Kidney epithelial cell (primary cell): ENCODE measurements at regions not wholly inside any gene's neighbourhood (a gene's known extent, or its start where the extent isn't known, plus 50 kb on each side); places are given as distances from the start of the nearest gene placed in this dataset.

ENCODE experiments used
- DNase-seq: peaks from one replicate; pipeline ENCODE4 v3.0.0-alpha.2; 2010; ENCODE audit warnings: low read depth
- H3K27me3 ChIP-seq: 2 replicates; pipeline ENCODE4 v1.6.0; 2011; ENCODE audit warnings: low read length; ENCODE audit not compliant: control insufficient read depth, insufficient read depth
- H3K36me3 ChIP-seq: 2 replicates; pipeline ENCODE4 v1.5.1; 2011; ENCODE audit warnings: low read length; ENCODE audit not compliant: control insufficient read depth, insufficient read depth
- H3K4me3 ChIP-seq: 2 replicates; pipeline ENCODE4 v1.5.1; 2011; ENCODE audit warnings: low read depth, mild to moderate bottlenecking, control low read depth, low read length
- TF ChIP-seq, protein P1 (sequence below): IDR thresholded peaks from 2 replicates; pipeline ENCODE4 v1.5.1; 2011; ENCODE audit warnings: mild to moderate bottlenecking, moderate library complexity, low read length, control low read depth, inconsistent platforms; ENCODE audit not compliant: insufficient read depth, poor library complexity, severe bottlenecking

DNA sequence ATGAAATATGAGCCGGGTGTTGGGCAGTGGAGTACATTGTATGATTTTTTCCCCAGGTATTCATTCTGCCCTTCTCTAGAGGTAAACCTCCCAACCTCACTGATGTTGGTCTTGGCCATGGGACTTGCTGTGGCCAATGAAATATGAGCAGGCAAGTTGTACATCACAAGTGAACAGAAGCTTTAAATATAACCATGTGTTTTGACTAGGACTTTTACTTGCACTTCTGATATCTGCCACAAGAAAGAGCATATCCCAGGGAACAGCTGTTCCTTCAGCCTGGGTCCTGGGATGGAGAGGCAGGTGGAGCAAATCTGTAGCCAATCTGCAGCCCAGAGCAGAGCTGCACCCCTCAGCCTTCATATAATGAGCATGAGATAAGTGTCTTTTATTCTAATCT, 109.8 kb upstream of the PALS2 start:
- Histone ChIP-seq H3K4me3 (no peak overlapping the region), H3K27me3 (no peaks in the 10 kb centered on the region), H3K36me3 (no peaks in the 10 kb centered on the region)
- TF ChIP-seq, protein P1, sequence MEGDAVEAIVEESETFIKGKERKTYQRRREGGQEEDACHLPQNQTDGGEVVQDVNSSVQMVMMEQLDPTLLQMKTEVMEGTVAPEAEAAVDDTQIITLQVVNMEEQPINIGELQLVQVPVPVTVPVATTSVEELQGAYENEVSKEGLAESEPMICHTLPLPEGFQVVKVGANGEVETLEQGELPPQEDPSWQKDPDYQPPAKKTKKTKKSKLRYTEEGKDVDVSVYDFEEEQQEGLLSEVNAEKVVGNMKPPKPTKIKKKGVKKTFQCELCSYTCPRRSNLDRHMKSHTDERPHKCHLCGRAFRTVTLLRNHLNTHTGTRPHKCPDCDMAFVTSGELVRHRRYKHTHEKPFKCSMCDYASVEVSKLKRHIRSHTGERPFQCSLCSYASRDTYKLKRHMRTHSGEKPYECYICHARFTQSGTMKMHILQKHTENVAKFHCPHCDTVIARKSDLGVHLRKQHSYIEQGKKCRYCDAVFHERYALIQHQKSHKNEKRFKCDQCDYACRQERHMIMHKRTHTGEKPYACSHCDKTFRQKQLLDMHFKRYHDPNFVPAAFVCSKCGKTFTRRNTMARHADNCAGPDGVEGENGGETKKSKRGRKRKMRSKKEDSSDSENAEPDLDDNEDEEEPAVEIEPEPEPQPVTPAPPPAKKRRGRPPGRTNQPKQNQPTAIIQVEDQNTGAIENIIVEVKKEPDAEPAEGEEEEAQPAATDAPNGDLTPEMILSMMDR = no peak
- no peak for DNase-seq

DNA sequence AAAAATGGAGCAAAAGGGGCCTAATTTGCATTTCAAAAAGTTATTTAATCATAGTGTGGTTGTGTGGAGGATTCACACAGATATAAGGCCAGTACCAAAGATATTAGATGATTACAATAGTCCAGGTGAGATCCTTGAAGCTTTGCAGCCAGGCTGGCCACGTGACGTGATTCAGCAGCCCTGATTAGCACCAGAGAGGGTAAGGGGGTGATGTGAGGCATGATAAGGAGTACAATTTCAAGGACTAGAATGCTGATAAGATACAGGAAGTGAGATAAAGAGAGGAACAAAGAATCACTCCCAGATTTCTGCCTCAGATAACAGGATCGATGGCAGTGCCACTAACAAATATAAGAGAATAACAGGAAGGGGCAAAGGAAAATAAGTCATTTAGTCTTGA, 108.4 kb upstream of the PALS2 start:
- no peak overlapping the region for H3K4me3 ChIP-seq
- H3K36me3 ChIP-seq = no peaks in the 10 kb centered on the region
- TF ChIP-seq, protein P1 = no peak
- no peaks in the 10 kb centered on the region for H3K27me3 ChIP-seq
- DNase-seq = no peak

DNA sequence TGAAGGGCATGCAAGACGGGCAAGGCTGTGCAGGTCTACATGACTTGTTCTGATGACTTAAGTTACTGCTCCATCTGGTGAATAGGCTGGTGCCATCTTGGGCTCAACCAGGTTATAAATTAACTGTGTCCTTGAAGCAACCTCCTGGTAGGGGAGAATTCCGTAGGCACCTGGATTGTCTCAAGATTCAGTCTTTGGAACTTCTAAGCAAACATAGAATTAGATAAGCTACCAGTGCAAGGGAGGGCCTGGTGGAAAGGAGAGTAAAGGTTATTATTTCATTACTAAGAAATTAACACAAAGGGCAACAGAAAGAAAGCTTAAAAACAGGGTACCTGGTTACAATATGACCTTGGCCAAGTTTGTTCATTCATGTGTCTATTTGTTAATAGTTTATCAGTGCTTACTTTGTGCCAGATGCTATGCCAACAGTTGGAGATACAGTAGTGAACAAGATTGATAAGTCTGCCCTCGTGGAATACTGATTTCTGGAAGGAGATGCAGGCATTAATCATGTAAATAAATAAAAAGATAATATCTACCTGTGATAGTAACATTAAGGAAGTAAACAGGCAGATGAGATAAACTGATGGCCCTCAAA, 107.0 kb upstream of the PALS2 start:
- DNase-seq = no peak
- no peaks in the 10 kb centered on the region for H3K27me3 ChIP-seq

DNA sequence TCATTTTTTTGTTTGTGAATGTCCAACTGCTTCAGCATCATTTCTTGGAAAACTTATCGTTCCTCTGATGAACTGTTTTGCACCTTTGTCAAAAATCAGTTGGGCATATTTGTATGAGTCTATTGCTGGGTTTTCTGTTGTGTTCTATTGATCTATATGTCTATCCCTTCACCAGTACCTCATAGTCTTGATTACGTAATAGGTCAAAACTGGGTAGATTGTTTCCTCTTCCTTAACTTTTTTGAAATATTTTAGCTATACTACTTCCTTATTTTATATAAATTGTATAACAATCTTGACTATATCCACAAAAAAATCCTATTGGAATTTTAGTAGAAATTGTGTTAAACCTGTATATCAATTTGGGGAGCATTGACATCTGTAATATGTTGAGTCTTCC, 104.1 kb upstream of the PALS2 start:
- no peak for DNase-seq
- Histone ChIP-seq H3K27me3 (no peaks in the 10 kb centered on the region), H3K4me3 (no peak overlapping the region), H3K36me3 (no peaks in the 10 kb centered on the region)
- TF ChIP-seq, protein P1 = no peak

More for the DNA sequence above, 107.0 kb upstream of the PALS2 start:
- TF ChIP-seq, protein P1 = no peak
- Histone ChIP-seq H3K4me3 (no peak overlapping the region), H3K36me3 (no peaks in the 10 kb centered on the region)

DNA sequence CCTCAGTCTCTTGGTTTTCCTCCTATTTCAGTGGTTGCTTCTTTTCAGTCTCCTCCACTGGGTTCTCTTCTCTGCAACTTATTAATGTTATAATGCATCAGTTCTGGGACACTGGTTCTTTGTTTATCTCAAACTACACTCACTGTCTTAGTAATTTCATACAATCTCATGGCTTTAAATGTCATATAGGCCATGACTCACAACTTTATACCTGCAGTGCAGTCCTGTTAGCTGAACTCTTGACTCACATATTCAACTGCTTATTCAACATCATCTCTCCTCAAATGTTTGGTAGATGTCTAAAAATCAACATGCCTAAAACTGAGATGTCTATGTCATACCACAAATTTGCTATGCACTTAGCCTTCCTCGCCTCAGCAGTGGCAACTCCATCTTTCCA, 101.2 kb upstream of the PALS2 start:
- DNase-seq = no peak
- no peaks in the 10 kb centered on the region for H3K27me3 ChIP-seq

More for the DNA sequence above, 101.2 kb upstream of the PALS2 start:
- Histone ChIP-seq H3K4me3 (no peak overlapping the region), H3K36me3 (no peaks in the 10 kb centered on the region)
- TF ChIP-seq, protein P1 = no peak
